ENCODE measurements at regions not wholly inside any gene's neighbourhood (a gene's known extent, or its start where the extent isn't known, plus 50 kb on each side); places are given as distances from the start of the nearest gene placed in this dataset.

DNA sequence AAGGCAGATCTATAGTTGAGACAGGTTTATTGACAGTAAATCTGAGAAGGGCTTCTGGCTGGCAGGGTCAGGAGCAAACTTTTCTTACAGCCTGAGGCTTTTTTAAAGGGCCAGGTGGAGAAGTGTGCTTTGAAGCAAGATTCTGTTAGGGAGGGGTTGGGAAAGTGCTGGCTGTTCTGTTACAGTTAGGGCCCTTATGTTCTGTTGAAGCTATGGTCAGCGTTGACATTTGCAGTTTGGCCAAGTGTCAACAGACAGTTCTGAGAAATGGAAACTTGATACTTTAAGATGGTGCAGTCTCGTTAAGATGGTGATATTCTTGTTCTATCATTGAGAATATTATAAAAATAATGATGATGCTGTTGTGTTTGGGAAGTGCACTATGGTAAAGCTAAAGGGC, 154.2 kb downstream of the RDH14 start:
- TF ChIP-seq, protein P1, sequence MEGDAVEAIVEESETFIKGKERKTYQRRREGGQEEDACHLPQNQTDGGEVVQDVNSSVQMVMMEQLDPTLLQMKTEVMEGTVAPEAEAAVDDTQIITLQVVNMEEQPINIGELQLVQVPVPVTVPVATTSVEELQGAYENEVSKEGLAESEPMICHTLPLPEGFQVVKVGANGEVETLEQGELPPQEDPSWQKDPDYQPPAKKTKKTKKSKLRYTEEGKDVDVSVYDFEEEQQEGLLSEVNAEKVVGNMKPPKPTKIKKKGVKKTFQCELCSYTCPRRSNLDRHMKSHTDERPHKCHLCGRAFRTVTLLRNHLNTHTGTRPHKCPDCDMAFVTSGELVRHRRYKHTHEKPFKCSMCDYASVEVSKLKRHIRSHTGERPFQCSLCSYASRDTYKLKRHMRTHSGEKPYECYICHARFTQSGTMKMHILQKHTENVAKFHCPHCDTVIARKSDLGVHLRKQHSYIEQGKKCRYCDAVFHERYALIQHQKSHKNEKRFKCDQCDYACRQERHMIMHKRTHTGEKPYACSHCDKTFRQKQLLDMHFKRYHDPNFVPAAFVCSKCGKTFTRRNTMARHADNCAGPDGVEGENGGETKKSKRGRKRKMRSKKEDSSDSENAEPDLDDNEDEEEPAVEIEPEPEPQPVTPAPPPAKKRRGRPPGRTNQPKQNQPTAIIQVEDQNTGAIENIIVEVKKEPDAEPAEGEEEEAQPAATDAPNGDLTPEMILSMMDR (IDR thresholded peaks at IDR 0.05; ENCODE audit: insufficient read depth, low read depth, low read length) = no peak
- H3K4me3 ChIP-seq (ENCODE audit: low read depth, low read length) = no peak overlapping the region
- no peak for DNase-seq (ENCODE audit: low read depth)

DNA sequence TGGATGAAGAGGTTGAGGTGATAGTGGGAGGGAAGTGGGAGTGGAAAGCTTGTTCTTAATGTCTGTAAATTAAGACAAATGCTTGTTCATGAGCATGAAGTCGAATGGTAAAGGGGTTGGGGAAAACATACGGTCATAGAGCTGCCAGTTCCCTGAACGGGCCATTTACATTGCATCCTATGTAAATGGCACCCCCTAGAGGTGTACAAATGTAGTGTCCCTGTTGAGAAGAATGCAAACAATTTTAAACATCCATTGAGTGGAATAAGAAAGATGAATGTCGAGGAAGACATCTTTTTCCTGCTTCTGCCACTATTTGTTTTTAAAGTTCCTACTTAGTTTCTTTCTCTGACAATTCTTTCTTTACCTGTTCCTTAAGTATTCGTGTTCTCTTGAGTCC, 155.7 kb downstream of the RDH14 start:
- no peak for DNase-seq (ENCODE audit: low read depth)
- TF ChIP-seq, protein P1 (IDR thresholded peaks at IDR 0.05; ENCODE audit: insufficient read depth, low read depth, low read length) = peak; percentile 36
- H3K4me3 ChIP-seq (ENCODE audit: low read depth, low read length) = no peak overlapping the region

DNA sequence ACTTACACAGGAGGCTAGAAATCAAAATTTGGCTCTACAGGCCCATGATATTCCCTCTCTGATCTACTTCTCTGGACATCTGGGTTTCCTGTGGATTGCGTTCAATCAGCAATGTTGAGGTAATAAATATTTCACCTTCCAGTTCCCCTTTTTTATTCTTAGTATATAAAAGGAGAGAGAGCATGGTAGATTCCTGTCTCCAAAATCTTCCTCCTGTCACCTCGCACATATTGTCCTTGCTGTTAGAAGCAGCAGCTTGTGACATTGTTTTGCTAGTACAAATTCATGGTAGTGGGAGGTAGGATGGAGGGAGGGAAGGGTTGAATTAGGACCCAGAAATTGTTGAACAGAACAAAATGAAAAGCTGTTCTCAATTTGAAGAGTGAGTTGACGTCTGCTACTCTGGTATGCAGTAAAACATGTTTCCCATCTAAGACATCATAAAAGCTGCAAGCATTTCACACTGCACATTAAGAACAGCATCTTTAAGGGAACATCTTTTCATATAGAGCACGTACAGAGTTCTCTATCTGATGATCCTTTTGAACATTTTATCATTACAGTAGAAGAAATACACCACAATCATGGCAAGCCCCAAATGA, 156.4 kb downstream of the RDH14 start:
- TF ChIP-seq, protein P1 (IDR thresholded peaks at IDR 0.05; ENCODE audit: insufficient read depth, low read depth, low read length) = no peak
- DNase-seq (ENCODE audit: low read depth) = no peak
- H3K4me3 ChIP-seq (ENCODE audit: low read depth, low read length) = no peak overlapping the region

DNA sequence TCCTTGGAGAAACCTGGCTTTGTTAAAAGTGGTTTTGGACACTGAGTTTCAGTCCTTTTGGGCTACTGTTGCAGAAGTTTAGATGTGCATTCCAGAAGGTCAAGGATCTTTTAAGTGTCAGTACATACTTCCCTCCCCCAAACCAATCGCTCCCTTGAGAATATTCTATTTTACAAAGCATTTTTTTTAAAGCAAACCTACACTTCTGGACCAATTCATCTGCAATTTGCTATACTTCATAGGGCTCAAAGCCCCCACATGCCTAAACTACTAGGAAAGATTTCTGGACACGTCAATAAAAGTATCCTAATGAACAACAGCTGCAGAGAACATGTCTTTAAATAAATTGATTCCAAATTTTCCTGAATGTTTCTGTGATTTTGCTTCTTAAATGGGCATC, 157.6 kb downstream of the RDH14 start:
- H3K4me3 ChIP-seq (ENCODE audit: low read depth, low read length) = no peak overlapping the region
- no peak for DNase-seq (ENCODE audit: low read depth)
- TF ChIP-seq, protein P1 (IDR thresholded peaks at IDR 0.05; ENCODE audit: insufficient read depth, low read depth, low read length) = no peak

DNA sequence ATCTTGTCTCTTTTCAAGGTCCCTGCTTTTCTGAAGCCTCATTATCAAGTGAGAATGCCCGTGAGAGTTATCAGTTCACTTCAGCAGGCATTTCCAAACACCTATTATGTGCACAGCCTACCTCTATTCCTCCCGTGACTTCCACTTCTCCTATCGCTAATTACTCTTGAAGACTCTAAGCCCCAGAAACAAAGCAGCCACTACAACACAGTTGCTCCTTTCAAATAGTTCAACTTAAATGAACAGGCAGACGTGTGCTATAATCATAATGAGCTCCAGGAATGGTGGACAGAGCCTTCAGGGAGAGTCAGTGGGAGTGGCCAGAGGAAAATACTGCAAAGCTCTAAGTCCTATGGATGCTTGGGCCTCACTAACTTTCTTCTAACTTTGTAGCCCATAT, 159.0 kb downstream of the RDH14 start:
- no peak overlapping the region for H3K4me3 ChIP-seq (ENCODE audit: low read depth, low read length)
- TF ChIP-seq, protein P1 (IDR thresholded peaks at IDR 0.05; ENCODE audit: insufficient read depth, low read depth, low read length) = no peak

DNA sequence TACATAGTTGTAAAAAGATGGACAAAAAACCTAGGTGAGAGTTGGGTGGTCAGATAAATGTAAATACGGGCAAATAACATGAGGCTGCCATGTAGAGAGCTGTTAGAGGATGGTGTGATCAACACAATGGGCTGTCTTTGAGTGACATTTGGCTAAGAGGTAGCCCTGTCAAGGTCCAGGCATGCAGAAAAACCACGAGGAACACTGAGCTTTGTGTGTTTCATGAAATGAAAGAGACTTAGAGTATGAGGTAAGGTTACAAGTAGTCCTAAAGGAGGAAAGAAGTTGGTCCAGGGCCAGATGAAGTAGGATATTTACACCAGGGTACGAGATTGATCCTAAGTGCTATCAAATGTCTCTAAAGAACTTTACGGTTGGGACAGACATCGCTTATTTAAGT, 160.9 kb downstream of the RDH14 start:
- no peak overlapping the region for H3K4me3 ChIP-seq (ENCODE audit: low read depth, low read length)
- DNase-seq (ENCODE audit: low read depth) = no peak
- TF ChIP-seq, protein P1 (IDR thresholded peaks at IDR 0.05; ENCODE audit: insufficient read depth, low read depth, low read length) = no peak

More for the DNA sequence above, 159.0 kb downstream of the RDH14 start:
- DNase-seq (ENCODE audit: low read depth) = no peak

DNA sequence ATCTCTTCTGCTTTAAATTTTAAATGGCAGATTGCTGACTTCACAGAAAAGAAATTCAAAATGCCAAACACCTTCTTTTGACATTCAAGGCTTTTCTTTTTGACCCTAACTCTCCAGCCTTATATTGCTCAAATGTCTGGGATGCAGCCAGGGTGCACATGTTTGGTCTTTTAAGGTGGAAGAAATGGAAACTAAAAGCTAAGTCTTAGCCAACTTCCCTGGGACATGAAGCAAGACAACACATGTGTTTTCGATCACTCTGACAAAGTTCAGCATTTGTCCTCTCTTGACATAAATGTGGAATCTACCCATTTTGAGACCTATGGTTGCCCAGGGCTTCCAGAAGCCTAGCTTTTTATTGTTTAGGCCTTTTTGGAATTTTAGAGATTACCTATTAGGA, 161.6 kb downstream of the RDH14 start:
- DNase-seq (ENCODE audit: low read depth) = peak; percentile 66
- no peak overlapping the region for H3K4me3 ChIP-seq (ENCODE audit: low read depth, low read length)
- TF ChIP-seq, protein P1 (IDR thresholded peaks at IDR 0.05; ENCODE audit: insufficient read depth, low read depth, low read length) = no peak

All from fibroblast of villous mesenchyme (primary cell).